HCT116 (cell line): ENCODE measurements at regions not wholly inside any gene's neighbourhood (a gene's known extent, or its start where the extent isn't known, plus 50 kb on each side); places are given as distances from the start of the nearest gene placed in this dataset.

Experiments used
- ATAC-seq: fragments of 200-7000 bp; cut with Tn5 transposase; 2 replicates; pipeline ENCODE4 v1.9.1; 2020; ENCODE audit warnings: mild to moderate bottlenecking, moderate library complexity
- BruUV-seq: library from RNA; stranded (reverse); fragments of 400-500 nt; replicated peaks from 2 replicates; lab custom pipeline; 2021; lab: Mats Ljungman, UMichigan
- CTCF ChIA-PET: fragments of 300-600 bp; sonication (Branson Sonifier 250); formaldehyde crosslinking; loops from one replicate; lab custom pipeline; 2021; ENCODE audit warnings: antibody characterized with exemption; lab: Charles Lee
- POLR2A ChIA-PET: fragments of 300-600, 350-600 bp; sonication (Branson Sonifier 250); formaldehyde crosslinking; loops from one replicate; lab custom pipeline; 2021; ENCODE audit warnings: antibody characterized with exemption; lab: Charles Lee
- RAD21 ChIA-PET, 2 experiments: fragments of 300-600 bp; sonication (Branson Sonifier 250); formaldehyde crosslinking; loops; one replicate each; lab custom pipeline; 2023; ENCODE audit warnings: low total read pairs in 2 of 2; ENCODE audit not compliant: uncharacterized antibody in 2 of 2, unreplicated experiment in 2 of 2, low non-redundant PET in 1 of 2; lab: Charles Lee
- DNase-seq: peaks from one replicate; pipeline ENCODE4 v3.0.0-alpha.2; 2010; ENCODE audit warnings: low read depth, low spot score
- H2AFZ ChIP-seq: fragments of 200-600 bp; shearing (Covaris generic), sonication (generic); 2 replicates; pipeline ENCODE4 v1.6.1; 2017; ENCODE audit warnings: low read depth, mixed run types, mixed read lengths, antibody characterized with exemption, low read length; ENCODE audit not compliant: poor library complexity, severe bottlenecking
- H3K27ac ChIP-seq: 2 replicates; pipeline ENCODE4 v1.5.1; 2012; ENCODE audit warnings: low read depth, low read length
- H3K27me3 ChIP-seq: fragments of 200-600 bp; sonication (generic); 2 replicates; pipeline ENCODE4 v1.6.1; 2016; ENCODE audit warnings: mixed run types, low read length, mixed read lengths; ENCODE audit not compliant: insufficient read depth
- H3K36me3 ChIP-seq, 2 experiments: fragments of 200-500 bp in 1 of 2; fragments of 200-600 bp in 1 of 2; sonication (Bioruptor generic) in 1 of 2; sonication (generic) in 1 of 2; 2 replicates each; pipeline versions ENCODE4 v1.5.1 to v1.6.1; 2014 to 2016; ENCODE audit warnings: low read length in 2 of 2, inconsistent platforms in 1 of 2, mixed read lengths in 1 of 2, mixed run types in 1 of 2; ENCODE audit not compliant: insufficient read depth in 2 of 2, control insufficient read depth in 1 of 2
- H3K4me1 ChIP-seq, 2 experiments: fragments of 200-600 bp in 1 of 2; sonication (generic) in 1 of 2; 2 replicates each; pipeline versions ENCODE4 v1.5.1 to v1.6.1; 2012 to 2017; ENCODE audit warnings: low read length in 2 of 2, inconsistent platforms in 1 of 2, mild to moderate bottlenecking in 1 of 2, mixed read lengths in 1 of 2, mixed run types in 1 of 2, moderate library complexity in 1 of 2; ENCODE audit not compliant: insufficient read depth in 2 of 2, control insufficient read depth in 1 of 2
- H3K4me2 ChIP-seq: fragments of 200-600 bp; sonication (generic); 2 replicates; pipeline ENCODE4 v1.6.1; 2017; ENCODE audit warnings: mixed run types, low read length, mixed read lengths
- H3K4me3 ChIP-seq, 2 experiments: fragments of 200-600 bp in 1 of 2; sonication (generic) in 1 of 2; replicated peaks in 1 of 2; 2 replicates each; pipeline ENCODE4 v1.5.1; 2011 to 2016; ENCODE audit warnings: low read length in 2 of 2, control low read depth in 1 of 2, low read depth in 1 of 2, mild to moderate bottlenecking in 1 of 2, mixed read lengths in 1 of 2, mixed run types in 1 of 2
- H3K79me2 ChIP-seq: fragments of 200-600 bp; sonication (generic); 2 replicates; pipeline ENCODE4 v1.6.1; 2017; ENCODE audit warnings: mild to moderate bottlenecking, mixed run types, low read length, moderate library complexity, mixed read lengths; ENCODE audit not compliant: insufficient read depth
- H3K9ac ChIP-seq: fragments of 200-600 bp; sonication (generic); 2 replicates; pipeline ENCODE4 v1.6.1; 2016; ENCODE audit warnings: low read length, mixed read lengths
- H3K9me2 ChIP-seq: fragments of 200-600 bp; sonication (generic), shearing (Covaris generic); 2 replicates; pipeline ENCODE4 v1.6.1; 2017; ENCODE audit warnings: mixed run types, mild to moderate bottlenecking, moderate library complexity; ENCODE audit not compliant: insufficient read depth
- H3K9me3 ChIP-seq, 2 experiments: fragments of 200-500 bp in 1 of 2; fragments of 200-600 bp in 1 of 2; sonication (Bioruptor generic) in 1 of 2; sonication (generic) in 1 of 2; 2 replicates each; pipeline ENCODE4 v1.6.1; 2014 to 2017; ENCODE audit warnings: low read length in 2 of 2, mixed read lengths in 2 of 2, inconsistent platforms in 1 of 2, low read depth in 1 of 2, mild to moderate bottlenecking in 1 of 2, mixed run types in 1 of 2, moderate library complexity in 1 of 2; ENCODE audit not compliant: control insufficient read depth in 1 of 2, insufficient read depth in 1 of 2
- H4K20me1 ChIP-seq: fragments of 200-600 bp; sonication (generic), shearing (Covaris generic); 2 replicates; pipeline ENCODE4 v1.6.1; 2017; ENCODE audit warnings: mixed run types, mild to moderate bottlenecking, moderate library complexity; ENCODE audit not compliant: insufficient read depth
- EGR1 ChIP-seq: IDR thresholded peaks from 2 replicates; pipeline ENCODE4 v1.6.1; 2012; ENCODE audit warnings: low read depth
- ELF1 ChIP-seq: IDR thresholded peaks from 2 replicates; pipeline ENCODE4 v1.6.1; 2012; ENCODE audit warnings: low read depth, borderline replicate concordance
- EZH2phosphoT487 ChIP-seq: fragments of 200-600 bp; IDR thresholded peaks from 2 replicates; pipeline ENCODE4 v1.6.1; 2018; ENCODE audit warnings: antibody characterized with exemption, borderline replicate concordance
- FOSL1 ChIP-seq: IDR thresholded peaks from 2 replicates; pipeline ENCODE4 v1.6.1; 2012; ENCODE audit warnings: low read depth
- MAX ChIP-seq: IDR thresholded peaks from 2 replicates; pipeline ENCODE4 v1.6.1; 2012
- POLR2A ChIP-seq: IDR thresholded peaks from 2 replicates; pipeline ENCODE4 v1.7.0; 2011; ENCODE audit warnings: borderline replicate concordance; ENCODE audit not compliant: insufficient read depth, insufficient read length; ENCODE audit errors: extremely low read depth
- POLR2AphosphoS5 ChIP-seq: IDR thresholded peaks from 2 replicates; pipeline ENCODE4 v1.6.1; 2011; ENCODE audit warnings: mild to moderate bottlenecking, low read depth, low read length, moderate library complexity
- RAD21 ChIP-seq: IDR thresholded peaks from 2 replicates; pipeline ENCODE4 v1.6.1; 2012; ENCODE audit warnings: low read depth, mild to moderate bottlenecking
- REST ChIP-seq: IDR thresholded peaks from 2 replicates; pipeline ENCODE4 v1.6.1; 2012; ENCODE audit warnings: low read depth
- SP1 ChIP-seq: IDR thresholded peaks from 2 replicates; pipeline ENCODE4 v1.6.1; 2012; ENCODE audit warnings: low read depth
- SRF ChIP-seq: IDR thresholded peaks from 2 replicates; pipeline ENCODE4 v1.6.1; 2012; ENCODE audit warnings: low read depth
- TCF7L2 ChIP-seq: IDR thresholded peaks from 2 replicates; pipeline ENCODE4 v1.7.0; 2011; ENCODE audit warnings: borderline replicate concordance, inconsistent platforms; ENCODE audit not compliant: insufficient read depth, insufficient read length; ENCODE audit errors: extremely low read depth
- ZFX ChIP-seq: fragments of 450-650 bp; IDR thresholded peaks from 2 replicates; pipeline ENCODE4 v1.6.1; 2017
- intact Hi-C: fragments of 100-400 bp; cut with micrococcal nuclease; formaldehyde crosslinking; loops from 2 replicates; pipeline ENCODE4 v1.10.0; 2022
- TF ChIP-seq, protein P1 (sequence below), 3 experiments: fragments of 200-600 bp in 1 of 3; sonication (generic) in 1 of 3; IDR thresholded peaks in 2 of 3; conservative IDR thresholded peaks in 1 of 3; 2 replicates each; pipeline ENCODE4 v1.5.1; 2012 to 2017; ENCODE audit warnings: low read depth in 2 of 3, low read length in 2 of 3, antibody characterized with exemption in 1 of 3, borderline replicate concordance in 1 of 3, control low read depth in 1 of 3, mild to moderate bottlenecking in 1 of 3, mixed read lengths in 1 of 3, mixed run types in 1 of 3, moderate library complexity in 1 of 3; ENCODE audit not compliant: insufficient read depth in 1 of 3
- TF ChIP-seq, protein P2 (sequence below): IDR thresholded peaks from 2 replicates; pipeline ENCODE4 v1.6.1; 2011; ENCODE audit warnings: mild to moderate bottlenecking, low read length, moderate library complexity; ENCODE audit not compliant: insufficient replicate concordance; ENCODE audit errors: extremely low read depth

GRCh38 chr3:5560199-5560598, 372.7 kb downstream of the EDEM1 start:
- no peak overlapping the region for H3K4me2 ChIP-seq
- no TSS peak for BruUV-seq
- H3K9me2 ChIP-seq, result no peaks in the 10 kb centered on the region
- H4K20me1 ChIP-seq, result no peaks in the 10 kb centered on the region
- no peak overlapping the region for H3K27ac ChIP-seq
- H2AFZ ChIP-seq, result no peak overlapping the region
- ATAC-seq, result no peak
- H3K79me2 ChIP-seq, result no peaks in the 10 kb centered on the region
- no peaks in the 10 kb centered on the region for H3K4me1 ChIP-seq
- H3K36me3 ChIP-seq, result no peaks in the 10 kb centered on the region
- no peak for TF ChIP-seq FOSL1
- TF ChIP-seq POLR2AphosphoS5, result no peak
- no peak for TF ChIP-seq ELF1
- no peak for TF ChIP-seq SP1
- no peak for TF ChIP-seq TCF7L2
- TF ChIP-seq POLR2A, result no peak
- no peak for TF ChIP-seq EGR1
- no peak for TF ChIP-seq RAD21
- TF ChIP-seq MAX, result no peak
- no peak for TF ChIP-seq REST
- no peak for TF ChIP-seq ZFX
- TF ChIP-seq, protein P1, sequence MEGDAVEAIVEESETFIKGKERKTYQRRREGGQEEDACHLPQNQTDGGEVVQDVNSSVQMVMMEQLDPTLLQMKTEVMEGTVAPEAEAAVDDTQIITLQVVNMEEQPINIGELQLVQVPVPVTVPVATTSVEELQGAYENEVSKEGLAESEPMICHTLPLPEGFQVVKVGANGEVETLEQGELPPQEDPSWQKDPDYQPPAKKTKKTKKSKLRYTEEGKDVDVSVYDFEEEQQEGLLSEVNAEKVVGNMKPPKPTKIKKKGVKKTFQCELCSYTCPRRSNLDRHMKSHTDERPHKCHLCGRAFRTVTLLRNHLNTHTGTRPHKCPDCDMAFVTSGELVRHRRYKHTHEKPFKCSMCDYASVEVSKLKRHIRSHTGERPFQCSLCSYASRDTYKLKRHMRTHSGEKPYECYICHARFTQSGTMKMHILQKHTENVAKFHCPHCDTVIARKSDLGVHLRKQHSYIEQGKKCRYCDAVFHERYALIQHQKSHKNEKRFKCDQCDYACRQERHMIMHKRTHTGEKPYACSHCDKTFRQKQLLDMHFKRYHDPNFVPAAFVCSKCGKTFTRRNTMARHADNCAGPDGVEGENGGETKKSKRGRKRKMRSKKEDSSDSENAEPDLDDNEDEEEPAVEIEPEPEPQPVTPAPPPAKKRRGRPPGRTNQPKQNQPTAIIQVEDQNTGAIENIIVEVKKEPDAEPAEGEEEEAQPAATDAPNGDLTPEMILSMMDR (IDR thresholded peaks at IDR 0.05 in 2 of 3, conservative IDR thresholded peaks at IDR 0.05 in 1 of 3; ENCODE audit: borderline replicate concordance in 1 of 3, insufficient read depth in 1 of 3, low read depth in 2 of 3, low read length in 2 of 3), result no peak
- no peak for TF ChIP-seq SRF
- TF ChIP-seq EZH2phosphoT487, result no peak
- TF ChIP-seq, protein P2, sequence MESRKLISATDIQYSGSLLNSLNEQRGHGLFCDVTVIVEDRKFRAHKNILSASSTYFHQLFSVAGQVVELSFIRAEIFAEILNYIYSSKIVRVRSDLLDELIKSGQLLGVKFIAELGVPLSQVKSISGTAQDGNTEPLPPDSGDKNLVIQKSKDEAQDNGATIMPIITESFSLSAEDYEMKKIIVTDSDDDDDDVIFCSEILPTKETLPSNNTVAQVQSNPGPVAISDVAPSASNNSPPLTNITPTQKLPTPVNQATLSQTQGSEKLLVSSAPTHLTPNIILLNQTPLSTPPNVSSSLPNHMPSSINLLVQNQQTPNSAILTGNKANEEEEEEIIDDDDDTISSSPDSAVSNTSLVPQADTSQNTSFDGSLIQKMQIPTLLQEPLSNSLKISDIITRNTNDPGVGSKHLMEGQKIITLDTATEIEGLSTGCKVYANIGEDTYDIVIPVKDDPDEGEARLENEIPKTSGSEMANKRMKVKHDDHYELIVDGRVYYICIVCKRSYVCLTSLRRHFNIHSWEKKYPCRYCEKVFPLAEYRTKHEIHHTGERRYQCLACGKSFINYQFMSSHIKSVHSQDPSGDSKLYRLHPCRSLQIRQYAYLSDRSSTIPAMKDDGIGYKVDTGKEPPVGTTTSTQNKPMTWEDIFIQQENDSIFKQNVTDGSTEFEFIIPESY, result no peak
- TF ChIP-seq, all 23 proteins: peak for 0
- ChIA-PET CTCF (no interaction called here), POLR2A (no interaction called here), RAD21 (no interaction called here)
- peaks cover 3% of the 10 kb centered on the region; the same call in 1 of the 2 replicates for H3K27me3 ChIP-seq
- intact Hi-C loops, result loop anchor here (10.0 kb wide), 1 partner anchor 235 kb away; no protein-coding TSS in a partner anchor
- no peak for DNase-seq
- no peaks in the 10 kb centered on the region for H3K9me3 ChIP-seq
- H3K4me3 ChIP-seq, result no peak overlapping the region
- no peak overlapping the region for H3K9ac ChIP-seq
